GM23338 (cell line): ENCODE measurements at regions not wholly inside any gene's neighbourhood (a gene's known extent, or its start where the extent isn't known, plus 50 kb on each side); places are given as distances from the start of the nearest gene placed in this dataset.

Experiments used
- CREB1 ChIP-seq: fragments of 250-450 bp; sonication (Bioruptor Pico); IDR thresholded peaks from 2 replicates; pipeline ENCODE4 v1.5.0; 2020; ENCODE audit warnings: low read depth, mild to moderate bottlenecking, moderate library complexity
- CTCF ChIP-seq, 2 experiments: fragments of 200-600 bp in 1 of 2; sonication (generic) in 1 of 2; conservative IDR thresholded peaks; 2 replicates each; pipeline versions ENCODE4 v1.5.1 to v1.6.1; 2016 to 2017; ENCODE audit warnings: antibody characterized with exemption in 2 of 2, low read depth in 2 of 2, mild to moderate bottlenecking in 2 of 2, moderate library complexity in 1 of 2
- ETS1 ChIP-seq: IDR thresholded peaks from 2 replicates; pipeline ENCODE4 v1.6.1; 2016; ENCODE audit warnings: antibody characterized with exemption
- EZH2 ChIP-seq: fragments of 200-600 bp; sonication (generic); IDR thresholded peaks from one replicate; pipeline ENCODE4 v1.8.0; 2017; ENCODE audit warnings: antibody characterized with exemption, mild to moderate bottlenecking, low read depth; ENCODE audit not compliant: unreplicated experiment
- EZH2phosphoT487 ChIP-seq: fragments of 200-600 bp; sonication (generic); IDR thresholded peaks from one replicate; pipeline ENCODE4 v1.8.1; 2018; ENCODE audit warnings: antibody characterized with exemption; ENCODE audit not compliant: unreplicated experiment
- JUNB ChIP-seq: IDR thresholded peaks from one replicate; pipeline ENCODE4 v1.6.1; 2016; ENCODE audit warnings: antibody characterized with exemption; ENCODE audit not compliant: unreplicated experiment
- NANOG ChIP-seq: IDR thresholded peaks from 2 replicates; pipeline ENCODE4 v1.6.1; 2016; ENCODE audit warnings: antibody characterized with exemption, borderline replicate concordance
- POLR2AphosphoS5 ChIP-seq: IDR thresholded peaks from 2 replicates; pipeline ENCODE4 v1.6.1; 2016; ENCODE audit warnings: antibody characterized with exemption, low read depth
- REST ChIP-seq: IDR thresholded peaks from one replicate; pipeline ENCODE4 v1.6.1; 2018; ENCODE audit warnings: antibody characterized with exemption; ENCODE audit not compliant: unreplicated experiment
- STAT1 ChIP-seq: IDR thresholded peaks from one replicate; pipeline ENCODE4 v1.6.1; 2016; ENCODE audit warnings: antibody characterized with exemption; ENCODE audit not compliant: unreplicated experiment
- ZNF114 ChIP-seq: fragments of 250-450 bp; sonication (Bioruptor Pico); IDR thresholded peaks from 2 replicates; pipeline ENCODE4 v1.5.0; 2020; ENCODE audit warnings: mild to moderate bottlenecking, moderate library complexity
- ZNF331 ChIP-seq: fragments of 250-450 bp; sonication (Bioruptor Pico); IDR thresholded peaks from 2 replicates; pipeline ENCODE4 v1.5.0; 2020; ENCODE audit warnings: low read depth, mild to moderate bottlenecking, moderate library complexity
- TF ChIP-seq, protein P1 (sequence below): fragments of 250-450 bp; sonication (Bioruptor Pico); IDR thresholded peaks from 2 replicates; pipeline ENCODE4 v1.5.0; 2020; ENCODE audit warnings: mild to moderate bottlenecking, moderate library complexity

GRCh38 chr5:106600803-106601202 is 1069.9 kb downstream of the EFNA5 start:
- TF ChIP-seq CTCF (conservative IDR thresholded peaks at IDR 0.05; ENCODE audit: low read depth in 2 of 2), result no peak
- TF ChIP-seq EZH2, result no peak
- no peak for TF ChIP-seq REST
- TF ChIP-seq POLR2AphosphoS5, result no peak
- TF ChIP-seq EZH2phosphoT487, result no peak
- TF ChIP-seq ZNF114 (CRISPR knock-in tag), result no peak
- TF ChIP-seq, protein P1, sequence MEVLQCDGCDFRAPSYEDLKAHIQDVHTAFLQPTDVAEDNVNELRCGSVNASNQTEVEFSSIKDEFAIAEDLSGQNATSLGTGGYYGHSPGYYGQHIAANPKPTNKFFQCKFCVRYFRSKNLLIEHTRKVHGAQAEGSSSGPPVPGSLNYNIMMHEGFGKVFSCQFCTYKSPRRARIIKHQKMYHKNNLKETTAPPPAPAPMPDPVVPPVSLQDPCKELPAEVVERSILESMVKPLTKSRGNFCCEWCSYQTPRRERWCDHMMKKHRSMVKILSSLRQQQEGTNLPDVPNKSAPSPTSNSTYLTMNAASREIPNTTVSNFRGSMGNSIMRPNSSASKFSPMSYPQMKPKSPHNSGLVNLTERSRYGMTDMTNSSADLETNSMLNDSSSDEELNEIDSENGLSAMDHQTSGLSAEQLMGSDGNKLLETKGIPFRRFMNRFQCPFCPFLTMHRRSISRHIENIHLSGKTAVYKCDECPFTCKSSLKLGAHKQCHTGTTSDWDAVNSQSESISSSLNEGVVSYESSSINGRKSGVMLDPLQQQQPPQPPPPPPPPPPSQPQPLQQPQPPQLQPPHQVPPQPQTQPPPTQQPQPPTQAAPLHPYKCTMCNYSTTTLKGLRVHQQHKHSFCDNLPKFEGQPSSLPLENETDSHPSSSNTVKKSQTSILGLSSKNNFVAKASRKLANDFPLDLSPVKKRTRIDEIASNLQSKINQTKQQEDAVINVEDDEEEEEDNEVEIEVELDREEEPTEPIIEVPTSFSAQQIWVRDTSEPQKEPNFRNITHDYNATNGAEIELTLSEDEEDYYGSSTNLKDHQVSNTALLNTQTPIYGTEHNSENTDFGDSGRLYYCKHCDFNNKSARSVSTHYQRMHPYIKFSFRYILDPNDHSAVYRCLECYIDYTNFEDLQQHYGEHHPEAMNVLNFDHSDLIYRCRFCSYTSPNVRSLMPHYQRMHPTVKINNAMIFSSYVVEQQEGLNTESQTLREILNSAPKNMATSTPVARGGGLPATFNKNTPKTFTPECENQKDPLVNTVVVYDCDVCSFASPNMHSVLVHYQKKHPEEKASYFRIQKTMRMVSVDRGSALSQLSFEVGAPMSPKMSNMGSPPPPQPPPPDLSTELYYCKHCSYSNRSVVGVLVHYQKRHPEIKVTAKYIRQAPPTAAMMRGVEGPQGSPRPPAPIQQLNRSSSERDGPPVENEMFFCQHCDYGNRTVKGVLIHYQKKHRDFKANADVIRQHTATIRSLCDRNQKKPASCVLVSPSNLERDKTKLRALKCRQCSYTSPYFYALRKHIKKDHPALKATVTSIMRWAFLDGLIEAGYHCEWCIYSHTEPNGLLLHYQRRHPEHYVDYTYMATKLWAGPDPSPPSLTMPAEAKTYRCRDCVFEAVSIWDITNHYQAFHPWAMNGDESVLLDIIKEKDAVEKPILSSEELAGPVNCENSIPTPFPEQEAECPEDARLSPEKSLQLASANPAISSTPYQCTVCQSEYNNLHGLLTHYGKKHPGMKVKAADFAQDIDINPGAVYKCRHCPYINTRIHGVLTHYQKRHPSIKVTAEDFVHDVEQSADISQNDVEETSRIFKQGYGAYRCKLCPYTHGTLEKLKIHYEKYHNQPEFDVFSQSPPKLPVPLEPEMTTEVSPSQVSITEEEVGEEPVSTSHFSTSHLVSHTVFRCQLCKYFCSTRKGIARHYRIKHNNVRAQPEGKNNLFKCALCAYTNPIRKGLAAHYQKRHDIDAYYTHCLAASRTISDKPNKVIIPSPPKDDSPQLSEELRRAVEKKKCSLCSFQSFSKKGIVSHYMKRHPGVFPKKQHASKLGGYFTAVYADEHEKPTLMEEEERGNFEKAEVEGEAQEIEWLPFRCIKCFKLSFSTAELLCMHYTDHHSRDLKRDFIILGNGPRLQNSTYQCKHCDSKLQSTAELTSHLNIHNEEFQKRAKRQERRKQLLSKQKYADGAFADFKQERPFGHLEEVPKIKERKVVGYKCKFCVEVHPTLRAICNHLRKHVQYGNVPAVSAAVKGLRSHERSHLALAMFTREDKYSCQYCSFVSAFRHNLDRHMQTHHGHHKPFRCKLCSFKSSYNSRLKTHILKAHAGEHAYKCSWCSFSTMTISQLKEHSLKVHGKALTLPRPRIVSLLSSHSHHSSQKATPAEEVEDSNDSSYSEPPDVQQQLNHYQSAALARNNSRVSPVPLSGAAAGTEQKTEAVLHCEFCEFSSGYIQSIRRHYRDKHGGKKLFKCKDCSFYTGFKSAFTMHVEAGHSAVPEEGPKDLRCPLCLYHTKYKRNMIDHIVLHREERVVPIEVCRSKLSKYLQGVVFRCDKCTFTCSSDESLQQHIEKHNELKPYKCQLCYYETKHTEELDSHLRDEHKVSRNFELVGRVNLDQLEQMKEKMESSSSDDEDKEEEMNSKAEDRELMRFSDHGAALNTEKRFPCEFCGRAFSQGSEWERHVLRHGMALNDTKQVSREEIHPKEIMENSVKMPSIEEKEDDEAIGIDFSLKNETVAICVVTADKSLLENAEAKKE (CRISPR knock-in tag), result no peak
- TF ChIP-seq JUNB, result no peak
- no peak for TF ChIP-seq NANOG
- no peak for TF ChIP-seq CREB1 (CRISPR knock-in tag)
- no peak for TF ChIP-seq ETS1
- no peak for TF ChIP-seq ZNF331 (CRISPR knock-in tag)
- TF ChIP-seq STAT1, result no peak
